Endothelial cell of umbilical vein (primary cell): ENCODE measurements at regions not wholly inside any gene's neighbourhood (a gene's known extent, or its start where the extent isn't known, plus 50 kb on each side); places are given as distances from the start of the nearest gene placed in this dataset.

Experiments
- POLR2AphosphoS5 ChIP-seq: IDR thresholded peaks from 2 replicates; pipeline ENCODE4 v1.6.1; 2012; ENCODE audit warnings: low read depth, mild to moderate bottlenecking, control low read depth, low read length, moderate library complexity; ENCODE audit not compliant: insufficient read depth
- TF ChIP-seq, protein P1 (sequence below), 2 donors: IDR thresholded peaks; 1 replicate in 1 of 2; 2 replicates in 1 of 2; pipeline ENCODE4 v1.5.1; 2011; ENCODE audit warnings: low read length in 2 of 2, mild to moderate bottlenecking in 2 of 2, moderate library complexity in 2 of 2, control low read depth in 1 of 2, inconsistent platforms in 1 of 2, low read depth in 1 of 2; ENCODE audit not compliant: insufficient read depth in 1 of 2; ENCODE audit errors: extremely low read depth in 1 of 2

DNA sequence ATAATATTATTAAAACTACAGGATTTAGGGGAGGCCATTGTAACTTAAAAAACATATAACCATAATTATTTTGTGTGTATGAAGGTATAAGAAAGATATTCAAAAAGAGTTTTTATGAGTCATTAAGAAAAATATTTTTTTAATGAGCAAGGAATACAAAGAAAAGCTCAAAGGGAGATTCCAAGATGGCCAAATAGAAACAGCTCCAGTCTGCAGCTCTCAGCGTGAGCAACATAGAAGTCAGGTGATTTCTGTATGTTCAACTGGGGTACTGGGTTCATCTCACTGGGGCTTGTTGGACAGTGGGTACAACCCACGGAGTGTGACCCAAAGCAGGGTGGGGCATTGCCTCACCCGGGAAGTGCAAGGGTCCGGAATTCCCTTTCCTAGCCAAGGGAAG, 336.1 kb downstream of the TBL1XR1 start:
- TF ChIP-seq POLR2AphosphoS5: no peak
- TF ChIP-seq, protein P1, sequence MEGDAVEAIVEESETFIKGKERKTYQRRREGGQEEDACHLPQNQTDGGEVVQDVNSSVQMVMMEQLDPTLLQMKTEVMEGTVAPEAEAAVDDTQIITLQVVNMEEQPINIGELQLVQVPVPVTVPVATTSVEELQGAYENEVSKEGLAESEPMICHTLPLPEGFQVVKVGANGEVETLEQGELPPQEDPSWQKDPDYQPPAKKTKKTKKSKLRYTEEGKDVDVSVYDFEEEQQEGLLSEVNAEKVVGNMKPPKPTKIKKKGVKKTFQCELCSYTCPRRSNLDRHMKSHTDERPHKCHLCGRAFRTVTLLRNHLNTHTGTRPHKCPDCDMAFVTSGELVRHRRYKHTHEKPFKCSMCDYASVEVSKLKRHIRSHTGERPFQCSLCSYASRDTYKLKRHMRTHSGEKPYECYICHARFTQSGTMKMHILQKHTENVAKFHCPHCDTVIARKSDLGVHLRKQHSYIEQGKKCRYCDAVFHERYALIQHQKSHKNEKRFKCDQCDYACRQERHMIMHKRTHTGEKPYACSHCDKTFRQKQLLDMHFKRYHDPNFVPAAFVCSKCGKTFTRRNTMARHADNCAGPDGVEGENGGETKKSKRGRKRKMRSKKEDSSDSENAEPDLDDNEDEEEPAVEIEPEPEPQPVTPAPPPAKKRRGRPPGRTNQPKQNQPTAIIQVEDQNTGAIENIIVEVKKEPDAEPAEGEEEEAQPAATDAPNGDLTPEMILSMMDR (IDR thresholded peaks at IDR 0.05; ENCODE audit: extremely low read depth in 1 of 2, insufficient read depth in 1 of 2, low read depth in 1 of 2, low read length in 2 of 2): no peak
